ENCODE measurements at regions not wholly inside any gene's neighbourhood (a gene's known extent, or its start where the extent isn't known, plus 50 kb on each side); places are given as distances from the start of the nearest gene placed in this dataset.

GRCh38 chr22:23516304-23516703 is 63.8 kb downstream of the IGLL1 start:
- no peak for DNase-seq (ENCODE audit: low spot score)
- TF ChIP-seq CTCF (IDR thresholded peaks at IDR 0.05), result no peak
- no peak for ATAC-seq (ENCODE audit: low FRiP score)

- DNase-seq (ENCODE audit: low spot score) (no peak), ATAC-seq (ENCODE audit: low FRiP score) (no peak)
- no peak for TF ChIP-seq CTCF (IDR thresholded peaks at IDR 0.05)
These were observed 65.6 kb downstream of the IGLL1 start for GRCh38 chr22:23514322-23515038.

DNA sequence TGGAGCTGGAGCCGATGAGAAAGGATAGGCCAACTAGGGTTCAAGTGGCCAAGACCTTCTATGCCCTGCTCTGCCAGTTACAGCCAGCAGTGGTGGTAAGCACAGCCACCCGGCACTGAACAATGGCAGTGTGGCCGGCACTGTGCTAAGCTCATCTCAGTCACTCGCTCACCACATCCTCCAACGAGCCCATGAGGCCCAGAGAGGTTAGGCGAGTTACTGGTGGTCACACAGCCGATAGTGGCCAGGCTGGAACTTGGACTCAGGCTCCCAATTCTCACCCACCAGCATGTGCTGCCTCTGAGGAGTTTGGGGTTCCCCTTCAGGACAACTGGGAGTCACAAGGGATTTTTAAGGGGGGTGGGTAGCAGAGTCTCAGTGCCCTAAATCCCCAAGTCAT is 66.4 kb downstream of the IGLL1 start:
- no peak for TF ChIP-seq CTCF (IDR thresholded peaks at IDR 0.05)
- DNase-seq (ENCODE audit: low spot score) (no peak), ATAC-seq (ENCODE audit: low FRiP score) (no peak)

- no peak for DNase-seq (ENCODE audit: low spot score)
- ATAC-seq (ENCODE audit: low FRiP score), result no peak
- no peak for TF ChIP-seq CTCF (IDR thresholded peaks at IDR 0.05)
These were observed 67.0 kb downstream of the IGLL1 start for GRCh38 chr22:23513133-23513532.

DNA sequence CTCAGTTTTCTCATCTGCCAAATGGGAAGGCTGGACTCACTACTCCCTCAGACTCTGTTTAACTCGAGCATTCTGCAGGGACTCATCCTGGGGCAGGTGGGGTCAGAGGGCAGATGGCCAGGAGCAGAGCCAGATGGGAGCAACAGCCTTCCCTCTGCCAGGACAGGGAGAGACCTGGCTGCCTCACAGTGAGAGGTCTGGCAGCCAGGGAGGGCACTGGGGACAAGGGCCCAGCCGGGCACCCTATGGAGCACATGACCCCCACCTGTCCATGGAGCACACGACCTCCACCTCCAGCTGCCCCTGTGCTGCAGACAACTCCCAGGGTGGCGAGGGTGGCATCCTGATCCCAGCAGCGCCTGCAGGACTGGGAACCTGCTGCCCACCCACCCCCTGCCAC is 67.4 kb downstream of the IGLL1 start:
- ATAC-seq (ENCODE audit: low FRiP score) (no peak), DNase-seq (ENCODE audit: low spot score) (no peak)
- no peak for TF ChIP-seq CTCF (IDR thresholded peaks at IDR 0.05)

- no peak for TF ChIP-seq CTCF (IDR thresholded peaks at IDR 0.05)
- ATAC-seq (ENCODE audit: low FRiP score) (no peak), DNase-seq (ENCODE audit: low spot score) (no peak)
These were observed 67.8 kb downstream of the IGLL1 start for GRCh38 chr22:23512348-23512705.

DNA sequence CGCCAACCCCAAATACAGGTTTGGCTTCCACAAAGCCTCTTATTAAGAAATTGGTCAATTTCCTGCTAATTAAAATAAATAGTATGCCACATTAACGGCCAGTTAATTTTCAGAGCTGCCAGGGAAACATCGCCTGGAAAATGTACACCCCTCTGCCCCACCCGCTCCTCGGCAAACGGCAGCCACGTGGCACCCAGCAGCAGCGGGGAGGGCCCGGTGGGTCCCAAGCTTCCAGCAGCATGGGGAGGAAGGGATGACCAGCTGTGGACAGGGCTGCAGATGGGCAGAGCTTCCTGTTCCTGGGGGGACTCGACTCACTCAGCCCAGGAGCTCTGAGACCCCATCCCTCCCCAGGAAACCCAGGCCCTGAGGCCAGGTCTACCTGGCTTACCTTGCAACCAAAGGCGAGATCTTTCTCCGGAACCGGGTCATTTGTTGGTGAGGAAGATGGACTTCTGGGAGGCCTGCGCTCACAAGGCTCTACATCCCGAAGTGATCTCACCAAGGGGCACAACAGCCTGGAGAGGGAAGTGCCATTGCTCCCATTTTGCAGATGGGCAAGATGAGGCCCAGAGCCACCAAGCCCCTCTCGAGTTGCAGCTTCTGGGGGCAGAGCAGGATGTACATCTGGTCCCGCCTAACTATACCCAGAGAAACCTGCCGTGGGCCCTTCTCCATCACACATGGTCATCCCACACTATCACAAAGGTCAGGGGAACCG is 68.3 kb downstream of the IGLL1 start:
- DNase-seq (ENCODE audit: low spot score) (no peak), ATAC-seq (ENCODE audit: low FRiP score) (no peak)

More for the DNA sequence above, 68.3 kb downstream of the IGLL1 start:
- TF ChIP-seq CTCF (IDR thresholded peaks at IDR 0.05), result no peak
